SK-N-SH treated with all-trans-retinoic acid at 6 μM for 48 hours (cell line): ENCODE measurements at regions not wholly inside any gene's neighbourhood (a gene's known extent, or its start where the extent isn't known, plus 50 kb on each side); places are given as distances from the start of the nearest gene placed in this dataset.

Experiments
- ARNTL ChIP-seq: fragments of 450-650 bp; formaldehyde crosslinking; IDR thresholded peaks from 2 replicates; pipeline ENCODE4 v1.5.0; 2020; ENCODE audit warnings: low read depth, mild to moderate bottlenecking, moderate library complexity, borderline replicate concordance
- GLIS3 ChIP-seq: fragments of 250-450 bp; sonication (Bioruptor Pico); IDR thresholded peaks from 2 replicates; pipeline ENCODE4 v1.5.0; 2020; ENCODE audit warnings: mild to moderate bottlenecking, moderate library complexity
- ISL1 ChIP-seq: fragments of 250-450 bp; sonication (Bioruptor Pico); IDR thresholded peaks from 2 replicates; pipeline ENCODE4 v2.1.2; 2022; ENCODE audit warnings: mild to moderate bottlenecking, moderate library complexity
- ZC3H10 ChIP-seq: fragments of 250-450 bp; sonication (Bioruptor Pico); IDR thresholded peaks from 2 replicates; pipeline ENCODE4 v1.5.1; 2021; ENCODE audit warnings: mild to moderate bottlenecking, moderate library complexity
- ZFP30 ChIP-seq: fragments of 450-650 bp; formaldehyde crosslinking; IDR thresholded peaks from 2 replicates; pipeline ENCODE4 v1.5.0; 2022; ENCODE audit warnings: mild to moderate bottlenecking, moderate library complexity
- ZNF70 ChIP-seq: fragments of 450-650 bp; formaldehyde crosslinking; IDR thresholded peaks from 2 replicates; pipeline ENCODE4 v1.5.0; 2020; ENCODE audit warnings: mild to moderate bottlenecking, moderate library complexity
- TF ChIP-seq, protein P1 (sequence below): fragments of 250-450 bp; sonication (Bioruptor Pico); IDR thresholded peaks from 2 replicates; pipeline ENCODE4 v1.5.1; 2021; ENCODE audit warnings: mild to moderate bottlenecking, moderate library complexity
- TF ChIP-seq, protein P2 (sequence below): fragments of 250-450 bp; sonication (Bioruptor Pico); IDR thresholded peaks from 2 replicates; pipeline ENCODE4 v1.5.1; 2020; ENCODE audit warnings: low read depth, mild to moderate bottlenecking, moderate library complexity
- TF ChIP-seq, protein P3 (sequence below): fragments of 250-450 bp; sonication (Bioruptor Pico); IDR thresholded peaks from 2 replicates; pipeline ENCODE4 v1.5.0; 2020; ENCODE audit warnings: mild to moderate bottlenecking, moderate library complexity
- TF ChIP-seq, protein P4 (sequence below): fragments of 250-450 bp; sonication (Bioruptor Pico); IDR thresholded peaks from 2 replicates; pipeline ENCODE4 v1.8.0; 2020; ENCODE audit warnings: mild to moderate bottlenecking, moderate library complexity, borderline replicate concordance

DNA sequence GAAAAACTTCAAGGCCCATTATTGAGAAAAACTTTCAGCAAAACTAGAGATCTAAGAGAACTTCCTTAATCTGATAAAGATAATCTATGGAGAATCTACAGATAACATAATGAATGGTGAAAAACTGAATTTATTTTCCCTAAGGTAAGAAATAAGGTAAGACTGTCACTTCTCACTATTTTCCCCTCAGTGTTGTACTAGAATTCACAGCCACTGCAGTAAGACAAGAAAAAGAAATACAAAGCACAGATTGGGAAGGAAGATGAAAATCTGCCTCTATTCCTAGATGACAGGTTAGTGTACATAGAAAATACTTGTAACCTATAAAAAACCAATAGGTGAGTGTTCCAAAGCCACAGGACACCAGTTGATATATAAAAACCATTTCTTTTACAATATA lies 220.7 kb upstream of the SHH start:
- TF ChIP-seq, protein P1, sequence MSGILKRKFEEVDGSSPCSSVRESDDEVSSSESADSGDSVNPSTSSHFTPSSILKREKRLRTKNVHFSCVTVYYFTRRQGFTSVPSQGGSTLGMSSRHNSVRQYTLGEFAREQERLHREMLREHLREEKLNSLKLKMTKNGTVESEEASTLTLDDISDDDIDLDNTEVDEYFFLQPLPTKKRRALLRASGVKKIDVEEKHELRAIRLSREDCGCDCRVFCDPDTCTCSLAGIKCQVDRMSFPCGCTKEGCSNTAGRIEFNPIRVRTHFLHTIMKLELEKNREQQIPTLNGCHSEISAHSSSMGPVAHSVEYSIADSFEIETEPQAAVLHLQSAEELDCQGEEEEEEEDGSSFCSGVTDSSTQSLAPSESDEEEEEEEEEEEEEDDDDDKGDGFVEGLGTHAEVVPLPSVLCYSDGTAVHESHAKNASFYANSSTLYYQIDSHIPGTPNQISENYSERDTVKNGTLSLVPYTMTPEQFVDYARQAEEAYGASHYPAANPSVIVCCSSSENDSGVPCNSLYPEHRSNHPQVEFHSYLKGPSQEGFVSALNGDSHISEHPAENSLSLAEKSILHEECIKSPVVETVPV (CRISPR knock-in tag): no peak
- TF ChIP-seq ZFP30 (CRISPR knock-in tag) (no peak), ZNF70 (CRISPR knock-in tag) (no peak), ARNTL (CRISPR knock-in tag) (no peak), ZC3H10 (no peak), GLIS3 (CRISPR knock-in tag) (no peak), ISL1 (CRISPR knock-in tag) (no peak)
- TF ChIP-seq, protein P2, sequence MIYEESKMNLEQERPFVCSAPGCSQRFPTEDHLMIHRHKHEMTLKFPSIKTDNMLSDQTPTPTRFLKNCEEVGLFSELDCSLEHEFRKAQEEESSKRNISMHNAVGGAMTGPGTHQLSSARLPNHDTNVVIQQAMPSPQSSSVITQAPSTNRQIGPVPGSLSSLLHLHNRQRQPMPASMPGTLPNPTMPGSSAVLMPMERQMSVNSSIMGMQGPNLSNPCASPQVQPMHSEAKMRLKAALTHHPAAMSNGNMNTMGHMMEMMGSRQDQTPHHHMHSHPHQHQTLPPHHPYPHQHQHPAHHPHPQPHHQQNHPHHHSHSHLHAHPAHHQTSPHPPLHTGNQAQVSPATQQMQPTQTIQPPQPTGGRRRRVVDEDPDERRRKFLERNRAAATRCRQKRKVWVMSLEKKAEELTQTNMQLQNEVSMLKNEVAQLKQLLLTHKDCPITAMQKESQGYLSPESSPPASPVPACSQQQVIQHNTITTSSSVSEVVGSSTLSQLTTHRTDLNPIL (CRISPR knock-in tag): no peak
- TF ChIP-seq, protein P3, sequence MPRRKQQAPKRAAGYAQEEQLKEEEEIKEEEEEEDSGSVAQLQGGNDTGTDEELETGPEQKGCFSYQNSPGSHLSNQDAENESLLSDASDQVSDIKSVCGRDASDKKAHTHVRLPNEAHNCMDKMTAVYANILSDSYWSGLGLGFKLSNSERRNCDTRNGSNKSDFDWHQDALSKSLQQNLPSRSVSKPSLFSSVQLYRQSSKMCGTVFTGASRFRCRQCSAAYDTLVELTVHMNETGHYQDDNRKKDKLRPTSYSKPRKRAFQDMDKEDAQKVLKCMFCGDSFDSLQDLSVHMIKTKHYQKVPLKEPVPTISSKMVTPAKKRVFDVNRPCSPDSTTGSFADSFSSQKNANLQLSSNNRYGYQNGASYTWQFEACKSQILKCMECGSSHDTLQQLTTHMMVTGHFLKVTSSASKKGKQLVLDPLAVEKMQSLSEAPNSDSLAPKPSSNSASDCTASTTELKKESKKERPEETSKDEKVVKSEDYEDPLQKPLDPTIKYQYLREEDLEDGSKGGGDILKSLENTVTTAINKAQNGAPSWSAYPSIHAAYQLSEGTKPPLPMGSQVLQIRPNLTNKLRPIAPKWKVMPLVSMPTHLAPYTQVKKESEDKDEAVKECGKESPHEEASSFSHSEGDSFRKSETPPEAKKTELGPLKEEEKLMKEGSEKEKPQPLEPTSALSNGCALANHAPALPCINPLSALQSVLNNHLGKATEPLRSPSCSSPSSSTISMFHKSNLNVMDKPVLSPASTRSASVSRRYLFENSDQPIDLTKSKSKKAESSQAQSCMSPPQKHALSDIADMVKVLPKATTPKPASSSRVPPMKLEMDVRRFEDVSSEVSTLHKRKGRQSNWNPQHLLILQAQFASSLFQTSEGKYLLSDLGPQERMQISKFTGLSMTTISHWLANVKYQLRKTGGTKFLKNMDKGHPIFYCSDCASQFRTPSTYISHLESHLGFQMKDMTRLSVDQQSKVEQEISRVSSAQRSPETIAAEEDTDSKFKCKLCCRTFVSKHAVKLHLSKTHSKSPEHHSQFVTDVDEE (CRISPR knock-in tag): no peak
- TF ChIP-seq, protein P4, sequence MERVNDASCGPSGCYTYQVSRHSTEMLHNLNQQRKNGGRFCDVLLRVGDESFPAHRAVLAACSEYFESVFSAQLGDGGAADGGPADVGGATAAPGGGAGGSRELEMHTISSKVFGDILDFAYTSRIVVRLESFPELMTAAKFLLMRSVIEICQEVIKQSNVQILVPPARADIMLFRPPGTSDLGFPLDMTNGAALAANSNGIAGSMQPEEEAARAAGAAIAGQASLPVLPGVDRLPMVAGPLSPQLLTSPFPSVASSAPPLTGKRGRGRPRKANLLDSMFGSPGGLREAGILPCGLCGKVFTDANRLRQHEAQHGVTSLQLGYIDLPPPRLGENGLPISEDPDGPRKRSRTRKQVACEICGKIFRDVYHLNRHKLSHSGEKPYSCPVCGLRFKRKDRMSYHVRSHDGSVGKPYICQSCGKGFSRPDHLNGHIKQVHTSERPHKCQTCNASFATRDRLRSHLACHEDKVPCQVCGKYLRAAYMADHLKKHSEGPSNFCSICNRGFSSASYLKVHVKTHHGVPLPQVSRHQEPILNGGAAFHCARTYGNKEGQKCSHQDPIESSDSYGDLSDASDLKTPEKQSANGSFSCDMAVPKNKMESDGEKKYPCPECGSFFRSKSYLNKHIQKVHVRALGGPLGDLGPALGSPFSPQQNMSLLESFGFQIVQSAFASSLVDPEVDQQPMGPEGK: no peak
